SU-DHL-6 (cell line): ENCODE measurements at regions not wholly inside any gene's neighbourhood (a gene's known extent, or its start where the extent isn't known, plus 50 kb on each side); places are given as distances from the start of the nearest gene placed in this dataset.
A peak's percentile ranks its signal among the peaks of the same experiment; 100 is the strongest.

Experiments used
- H2AFZ ChIP-seq: fragments of 200-600 bp; sonication (generic); 2 replicates; pipeline ENCODE4 v1.6.1; 2014; ENCODE audit warnings: low read depth, mild to moderate bottlenecking, moderate library complexity, mixed read lengths, antibody characterized with exemption, low read length; ENCODE audit not compliant: severe bottlenecking
- H3F3A ChIP-seq: fragments of 200-600 bp; shearing (Covaris generic); 2 replicates; pipeline ENCODE4 v1.6.0; 2016; ENCODE audit warnings: antibody characterized with exemption, mild to moderate bottlenecking; ENCODE audit not compliant: insufficient read depth
- H3K27ac ChIP-seq: fragments of 200-600 bp; sonication (generic); 2 replicates; pipeline ENCODE4 v1.5.1; 2016; ENCODE audit warnings: low read depth, mild to moderate bottlenecking, low read length, moderate library complexity, mixed read lengths
- H3K27me3 ChIP-seq: fragments of 200-600 bp; sonication (generic), shearing (Covaris generic); 2 replicates; pipeline ENCODE4 v1.6.0; 2014; ENCODE audit warnings: mild to moderate bottlenecking, low read length
- H3K36me3 ChIP-seq: fragments of 200-600 bp; sonication (generic); 2 replicates; pipeline ENCODE4 v1.6.1; 2014; ENCODE audit warnings: mild to moderate bottlenecking, low read length, mixed read lengths
- H3K4me2 ChIP-seq: fragments of 300-600, 200-600 bp; shearing (Covaris generic), sonication (generic); 2 replicates; pipeline ENCODE4 v1.6.0; 2014; ENCODE audit warnings: low read length, low read depth, mild to moderate bottlenecking; ENCODE audit not compliant: poor library complexity, severe bottlenecking
- H3K4me3 ChIP-seq: fragments of 200-600 bp; sonication (generic); 2 replicates; pipeline ENCODE4 v1.5.1; 2014; ENCODE audit warnings: antibody characterized with exemption, low read length, mild to moderate bottlenecking, mixed read lengths; ENCODE audit not compliant: insufficient read depth, poor library complexity, severe bottlenecking
- H3K79me2 ChIP-seq: fragments of 200-600 bp; sonication (generic); 2 replicates; pipeline ENCODE4 v1.6.1; 2014; ENCODE audit warnings: mild to moderate bottlenecking, low read length, moderate library complexity; ENCODE audit not compliant: insufficient read depth
- H3K9ac ChIP-seq: fragments of 200-600 bp; sonication (generic); 2 replicates; pipeline ENCODE4 v1.7.0; 2014; ENCODE audit warnings: mild to moderate bottlenecking, low read length
- H3K9me2 ChIP-seq: fragments of 200-600 bp; sonication (generic); replicated peaks from 2 replicates; pipeline ENCODE4 v1.6.1; 2014; ENCODE audit warnings: low read length; ENCODE audit not compliant: insufficient read depth
- H3K9me3 ChIP-seq: fragments of 200-600 bp; sonication (generic); 2 replicates; pipeline ENCODE4 v1.6.1; 2014; ENCODE audit warnings: low read length, mixed read lengths; ENCODE audit not compliant: insufficient read depth
- H4K20me1 ChIP-seq: fragments of 200-600 bp; sonication (generic); 2 replicates; pipeline ENCODE4 v1.6.1; 2014; ENCODE audit warnings: low read depth, mild to moderate bottlenecking, antibody characterized with exemption, low read length, moderate library complexity, mixed read lengths
- EZH2phosphoT487 ChIP-seq: fragments of 200-600 bp; sonication (generic), shearing (Covaris generic); conservative IDR thresholded peaks from 2 replicates; pipeline ENCODE4 v1.6.1; 2018; ENCODE audit warnings: mild to moderate bottlenecking, antibody characterized with exemption, low read length, moderate library complexity, mixed read lengths
- TF ChIP-seq, protein P1 (sequence below): fragments of 200-600 bp; sonication (generic); IDR thresholded peaks from one replicate; pipeline ENCODE4 v1.5.1; 2017; ENCODE audit warnings: antibody characterized with exemption, mild to moderate bottlenecking, low read length, moderate library complexity; ENCODE audit not compliant: insufficient read depth, poor library complexity, severe bottlenecking

DNA sequence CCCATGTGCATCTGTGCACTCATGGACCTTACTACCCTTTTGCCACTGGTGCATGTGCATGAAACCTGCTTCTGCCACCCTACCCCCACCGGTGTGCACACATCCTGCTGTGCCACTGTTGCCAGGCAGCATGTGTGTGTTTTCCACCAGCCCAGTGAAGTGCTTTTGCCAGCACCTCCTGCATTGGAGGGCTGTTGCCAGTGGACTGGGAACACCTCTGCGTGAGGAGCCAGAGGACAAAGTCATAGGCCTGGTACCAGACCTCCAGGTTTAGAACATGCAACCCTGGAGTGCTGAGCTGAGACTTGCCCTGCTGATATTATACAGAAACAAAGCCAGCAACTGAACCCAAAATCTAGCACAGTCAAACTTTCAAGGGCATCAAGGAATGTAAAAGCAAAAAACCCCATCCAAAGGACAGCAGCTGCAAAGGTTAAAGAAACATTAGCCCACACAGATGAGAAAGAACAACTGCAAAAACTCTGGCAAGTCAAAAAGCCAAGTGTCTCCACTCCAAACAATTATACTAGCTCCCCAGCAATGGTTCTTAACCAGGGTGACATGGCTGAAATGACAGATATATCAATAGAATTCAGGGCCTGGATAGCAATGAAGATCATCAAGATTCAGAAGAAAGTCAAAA lies 70.6 kb upstream of the PTPN3 start:
- Histone ChIP-seq H3K79me2 (no peaks in the 10 kb centered on the region), H3K9me3 (no peaks in the 10 kb centered on the region), H3K4me3 (no peak overlapping the region), H3K36me3 (no peaks in the 10 kb centered on the region), H3K27ac (no peak overlapping the region), H3K9ac (no peak overlapping the region), H3K4me2 (no peak overlapping the region), H3K9me2 (no peaks in the 10 kb centered on the region), H3F3A (no peaks in the 10 kb centered on the region), H3K27me3 (no peaks in the 10 kb centered on the region), H4K20me1 (no peaks in the 10 kb centered on the region), H2AFZ (no peak overlapping the region)
- TF ChIP-seq, protein P1, sequence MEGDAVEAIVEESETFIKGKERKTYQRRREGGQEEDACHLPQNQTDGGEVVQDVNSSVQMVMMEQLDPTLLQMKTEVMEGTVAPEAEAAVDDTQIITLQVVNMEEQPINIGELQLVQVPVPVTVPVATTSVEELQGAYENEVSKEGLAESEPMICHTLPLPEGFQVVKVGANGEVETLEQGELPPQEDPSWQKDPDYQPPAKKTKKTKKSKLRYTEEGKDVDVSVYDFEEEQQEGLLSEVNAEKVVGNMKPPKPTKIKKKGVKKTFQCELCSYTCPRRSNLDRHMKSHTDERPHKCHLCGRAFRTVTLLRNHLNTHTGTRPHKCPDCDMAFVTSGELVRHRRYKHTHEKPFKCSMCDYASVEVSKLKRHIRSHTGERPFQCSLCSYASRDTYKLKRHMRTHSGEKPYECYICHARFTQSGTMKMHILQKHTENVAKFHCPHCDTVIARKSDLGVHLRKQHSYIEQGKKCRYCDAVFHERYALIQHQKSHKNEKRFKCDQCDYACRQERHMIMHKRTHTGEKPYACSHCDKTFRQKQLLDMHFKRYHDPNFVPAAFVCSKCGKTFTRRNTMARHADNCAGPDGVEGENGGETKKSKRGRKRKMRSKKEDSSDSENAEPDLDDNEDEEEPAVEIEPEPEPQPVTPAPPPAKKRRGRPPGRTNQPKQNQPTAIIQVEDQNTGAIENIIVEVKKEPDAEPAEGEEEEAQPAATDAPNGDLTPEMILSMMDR, result no peak
- no peak for TF ChIP-seq EZH2phosphoT487

DNA sequence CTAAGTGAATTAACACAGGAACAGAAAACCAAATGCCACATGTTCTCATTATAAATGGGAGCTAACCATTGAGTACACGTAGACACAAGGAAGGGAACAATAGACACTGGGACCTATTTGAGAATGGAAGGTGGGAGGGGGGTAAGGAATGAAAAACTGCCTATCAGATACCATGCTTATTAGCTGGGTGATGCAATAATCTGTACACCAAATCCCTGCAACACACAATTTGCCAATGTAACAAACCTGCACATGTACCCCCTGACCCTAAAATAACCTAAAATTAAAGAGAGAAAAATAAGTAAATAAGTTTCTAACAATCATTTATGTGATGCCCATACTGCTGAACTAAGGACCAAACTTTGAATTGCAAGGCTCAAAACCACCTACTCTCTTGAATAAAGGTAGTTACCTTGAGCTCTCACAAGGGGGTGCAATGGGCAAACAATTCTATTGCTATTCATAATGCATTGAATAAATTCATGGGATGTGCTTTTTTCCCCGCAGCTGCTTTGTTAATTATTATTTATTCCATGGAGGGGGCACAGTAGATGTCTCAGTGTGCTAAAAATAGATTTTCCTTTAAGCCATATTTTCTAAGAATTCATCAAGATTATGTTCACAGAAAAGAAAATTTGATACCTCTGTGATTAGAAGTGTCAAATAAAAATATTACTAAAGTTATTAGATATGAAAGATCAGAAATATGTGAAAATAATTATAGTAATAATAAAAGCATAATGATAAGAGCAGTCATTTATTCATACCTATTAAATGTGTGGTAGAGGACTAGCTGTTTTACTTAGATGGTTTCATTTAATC lies 76.2 kb upstream of the PTPN3 start:
- H3F3A ChIP-seq, result no peaks in the 10 kb centered on the region
- H3K4me2 ChIP-seq, result no peak overlapping the region
- TF ChIP-seq, protein P1, result peak; percentile 36
- no peak for TF ChIP-seq EZH2phosphoT487
- no peaks in the 10 kb centered on the region for H3K27me3 ChIP-seq
- H3K9me2 ChIP-seq, result no peaks in the 10 kb centered on the region
- no peak overlapping the region for H3K27ac ChIP-seq
- H3K9me3 ChIP-seq, result no peaks in the 10 kb centered on the region
- H3K9ac ChIP-seq, result no peak overlapping the region
- H3K36me3 ChIP-seq, result no peaks in the 10 kb centered on the region
- no peaks in the 10 kb centered on the region for H3K79me2 ChIP-seq
- H4K20me1 ChIP-seq, result no peaks in the 10 kb centered on the region
- no peak overlapping the region for H3K4me3 ChIP-seq
- no peak overlapping the region for H2AFZ ChIP-seq

DNA sequence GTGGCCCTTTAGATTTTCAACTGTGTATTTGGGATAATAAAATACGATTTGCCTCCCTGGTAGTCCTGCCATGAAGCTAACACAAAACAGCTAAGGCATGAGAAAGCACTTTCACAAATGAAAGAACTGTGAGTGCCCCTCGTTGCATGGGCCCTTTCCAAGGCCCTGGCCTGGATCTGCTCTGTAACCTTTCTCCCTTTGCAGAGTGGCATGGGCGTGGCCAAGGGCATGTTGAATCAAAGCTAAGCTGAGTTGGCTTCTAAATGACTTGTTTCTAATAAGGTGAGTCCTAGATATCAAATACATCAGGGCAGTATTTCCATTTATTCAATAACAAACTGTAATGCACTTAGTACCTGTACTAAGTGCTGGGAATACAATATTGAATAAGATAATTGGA lies 78.7 kb upstream of the PTPN3 start:
- Histone ChIP-seq H4K20me1 (no peaks in the 10 kb centered on the region), H3K36me3 (no peaks in the 10 kb centered on the region), H3F3A (no peaks in the 10 kb centered on the region), H3K4me2 (no peak overlapping the region), H3K9me2 (no peaks in the 10 kb centered on the region), H3K79me2 (no peaks in the 10 kb centered on the region), H3K4me3 (no peak overlapping the region), H3K27ac (no peak overlapping the region), H2AFZ (no peak overlapping the region), H3K9ac (no peak overlapping the region), H3K9me3 (no peaks in the 10 kb centered on the region), H3K27me3 (no peaks in the 10 kb centered on the region)
- TF ChIP-seq, protein P1, result no peak
- no peak for TF ChIP-seq EZH2phosphoT487
